Type B pancreatic cell (in vitro differentiated cells): ENCODE measurements at regions not wholly inside any gene's neighbourhood (a gene's known extent, or its start where the extent isn't known, plus 50 kb on each side); places are given as distances from the start of the nearest gene placed in this dataset.

Experiments
- DNase-seq: peaks from one replicate; pipeline ENCODE4 v3.0.0; 2021; ENCODE audit warnings: mixed read lengths; ENCODE audit not compliant: unreplicated experiment; ENCODE audit errors: extremely low spot score
- H3K27ac Mint-ChIP-seq: 2 replicates; pipeline ENCODE4 v1.8.0; 2021; ENCODE audit warnings: mild to moderate bottlenecking, mixed read lengths
- H3K27me3 Mint-ChIP-seq: 2 replicates; pipeline ENCODE4 v1.8.0; 2021; ENCODE audit warnings: mixed read lengths
- H3K36me3 Mint-ChIP-seq: 2 replicates; pipeline ENCODE4 v1.8.0; 2021; ENCODE audit warnings: mixed read lengths
- H3K4me1 Mint-ChIP-seq: one replicate; pipeline ENCODE4 v1.8.0; 2021; ENCODE audit warnings: mixed read lengths; ENCODE audit not compliant: unreplicated experiment
- H3K4me3 Mint-ChIP-seq: 2 replicates; pipeline ENCODE4 v1.8.0; 2021; ENCODE audit warnings: mild to moderate bottlenecking, mixed read lengths
- H3K9me3 Mint-ChIP-seq: 2 replicates; pipeline ENCODE4 v1.8.0; 2021; ENCODE audit warnings: mixed read lengths
- CTCF ChIP-seq: fragments of 200-600 bp; sonication (generic); conservative IDR thresholded peaks from 2 replicates; pipeline ENCODE4 v1.5.0; 2021; ENCODE audit warnings: antibody characterized with exemption, mild to moderate bottlenecking

GRCh38 chr15:60072826-60073465 is 68.8 kb downstream of the FOXB1 start:
- Mint-ChIP-seq H3K9me3 (no peaks in the 10 kb centered on the region), H3K4me1 (peaks cover 31% of the 10 kb centered on the region), H3K4me3 (no peak overlapping the region), H3K36me3 (peaks cover 4% of the 10 kb centered on the region), H3K27ac (no peak overlapping the region), H3K27me3 (peaks cover 51% of the 10 kb centered on the region)
- TF ChIP-seq CTCF = no peak
- no peak for DNase-seq

GRCh38 chr15:60073466-60073840 is 69.3 kb downstream of the FOXB1 start:
- Mint-ChIP-seq H3K9me3 (no peaks in the 10 kb centered on the region), H3K27me3 (peaks cover 46% of the 10 kb centered on the region), H3K36me3 (peaks cover 4% of the 10 kb centered on the region), H3K4me1 (peaks cover 31% of the 10 kb centered on the region), H3K4me3 (no peak overlapping the region), H3K27ac (no peak overlapping the region)
- DNase-seq = no peak
- no peak for TF ChIP-seq CTCF

- DNase-seq = no peak
- H3K27ac Mint-ChIP-seq = no peak overlapping the region
Observed at GRCh38 chr15:60074181-60074885, 70.2 kb downstream of the FOXB1 start.

GRCh38 chr15:60076045-60076444 is 71.9 kb downstream of the FOXB1 start:
- H3K36me3 Mint-ChIP-seq = peaks cover under 1% of the 10 kb centered on the region
- no peak for TF ChIP-seq CTCF
- peaks cover 6% of the 10 kb centered on the region for H3K9me3 Mint-ChIP-seq
- peaks cover 49% of the 10 kb centered on the region for H3K27me3 Mint-ChIP-seq
- DNase-seq = no peak
- H3K27ac Mint-ChIP-seq = no peak overlapping the region
- no peak overlapping the region for H3K4me3 Mint-ChIP-seq
- peaks cover 34% of the 10 kb centered on the region for H3K4me1 Mint-ChIP-seq

More at GRCh38 chr15:60074181-60074885, 70.2 kb downstream of the FOXB1 start:
- H3K4me3 Mint-ChIP-seq = no peak overlapping the region
- H3K9me3 Mint-ChIP-seq = peaks cover 5% of the 10 kb centered on the region
- H3K27me3 Mint-ChIP-seq = peaks cover 46% of the 10 kb centered on the region
- peaks cover 4% of the 10 kb centered on the region for H3K36me3 Mint-ChIP-seq
- H3K4me1 Mint-ChIP-seq = peaks cover 36% of the 10 kb centered on the region
- TF ChIP-seq CTCF = no peak

- Mint-ChIP-seq H3K27ac (no peak overlapping the region), H3K27me3 (peaks cover 49% of the 10 kb centered on the region), H3K4me1 (peaks cover 31% of the 10 kb centered on the region), H3K36me3 (no peaks in the 10 kb centered on the region), H3K4me3 (no peak overlapping the region), H3K9me3 (peaks cover 6% of the 10 kb centered on the region)
- TF ChIP-seq CTCF = no peak
- no peak for DNase-seq
Observed at GRCh38 chr15:60076582-60077276, 72.6 kb downstream of the FOXB1 start.
